GM18858 (cell line): ENCODE measurements at regions not wholly inside any gene's neighbourhood (a gene's known extent, or its start where the extent isn't known, plus 50 kb on each side); places are given as distances from the start of the nearest gene placed in this dataset.
A peak's percentile ranks its signal among the peaks of the same experiment; 100 is the strongest.
"Not testable (repeated sequence)": the region's sequence is repeated elsewhere in the genome, so short reads cannot be mapped to it uniquely, and the experiment has no call there.

ENCODE experiments used
- ATAC-seq: cut with Tn5 transposase; IDR thresholded peaks from one replicate; pipeline ENCODE4 v1.9.1; 2021; ENCODE audit not compliant: unreplicated experiment

GRCh38 chr6:137798846-137799245 lies 68.2 kb upstream of the TNFAIP3 start:
- ATAC-seq: no peak

GRCh38 chr6:137799950-137800568 lies 67.0 kb upstream of the TNFAIP3 start:
- ATAC-seq: no peak

GRCh38 chr6:137800762-137801161 lies 66.3 kb upstream of the TNFAIP3 start:
- ATAC-seq: no peak

GRCh38 chr6:137801352-137802114 lies 65.5 kb upstream of the TNFAIP3 start:
- ATAC-seq: no peak

GRCh38 chr6:137802408-137803182 lies 64.5 kb upstream of the TNFAIP3 start:
- no peak for ATAC-seq

GRCh38 chr6:137804637-137805036 lies 62.4 kb upstream of the TNFAIP3 start:
- no peak for ATAC-seq

GRCh38 chr6:137805622-137806021 lies 61.4 kb upstream of the TNFAIP3 start:
- no peak for ATAC-seq

- ATAC-seq: no peak
These were observed 60.0 kb upstream of the TNFAIP3 start for GRCh38 chr6:137806914-137807682.

GRCh38 chr6:137808191-137808590 lies 58.9 kb upstream of the TNFAIP3 start:
- no peak for ATAC-seq

- no peak for ATAC-seq
These were observed 58.2 kb upstream of the TNFAIP3 start for GRCh38 chr6:137808836-137809315.

GRCh38 chr6:137809895-137810553 lies 57.0 kb upstream of the TNFAIP3 start:
- not testable (repeated sequence) for ATAC-seq

- no peak for ATAC-seq
These were observed 56.4 kb upstream of the TNFAIP3 start for GRCh38 chr6:137810554-137811120.

GRCh38 chr6:137811121-137811915 lies 55.7 kb upstream of the TNFAIP3 start:
- peak; percentile 92 for ATAC-seq

GRCh38 chr6:137811916-137812553 lies 55.0 kb upstream of the TNFAIP3 start:
- no peak for ATAC-seq

- no peak for ATAC-seq
These were observed 53.6 kb upstream of the TNFAIP3 start for GRCh38 chr6:137813308-137813970.

- not testable (repeated sequence) for ATAC-seq
These were observed 53.0 kb upstream of the TNFAIP3 start for GRCh38 chr6:137814030-137814429.

- ATAC-seq: no peak
These were observed 51.4 kb upstream of the TNFAIP3 start for GRCh38 chr6:137815692-137816091.

- ATAC-seq: no peak
These were observed 50.9 kb upstream of the TNFAIP3 start for GRCh38 chr6:137816133-137816579.
